H1 (cell line): ENCODE measurements at regions not wholly inside any gene's neighbourhood (a gene's known extent, or its start where the extent isn't known, plus 50 kb on each side); places are given as distances from the start of the nearest gene placed in this dataset.

Experiments used
- CTCF ChIA-PET: fragments of 300-600 bp; sonication (Branson Sonifier 250); formaldehyde crosslinking; loops from one replicate; lab custom pipeline; 2021; ENCODE audit not compliant: partially characterized antibody; lab: Charles Lee
- POLR2A ChIA-PET: fragments of 300-600 bp; sonication (Branson Sonifier 250); formaldehyde crosslinking; loops from one replicate; lab custom pipeline; 2021; ENCODE audit warnings: inconsistent platforms; ENCODE audit not compliant: partially characterized antibody; lab: Charles Lee
- DNase-seq, 2 experiments: peaks; one replicate each; pipeline versions ENCODE4 v3.0.0 to v3.0.0-alpha.2; 2010 to 2022; ENCODE audit warnings: low spot score in 2 of 2, low read depth in 1 of 2, mixed read lengths in 1 of 2
- FAIRE-seq: peaks from 2 replicates; lab custom pipeline; 2011; peaks lifted over from hg19 to GRCh38; lab: Jason Lieb, UNC
- H2AFZ ChIP-seq: 2 replicates; pipeline ENCODE4 v1.8.1; 2012; ENCODE audit warnings: low read length, inconsistent platforms
- H2AK5ac ChIP-seq: 2 replicates; pipeline ENCODE4 v1.6.1; 2013; ENCODE audit warnings: low read depth, low read length
- H2BK120ac ChIP-seq: replicated peaks from 2 replicates; pipeline ENCODE3; 2013; ENCODE audit warnings: low read depth, low read length, inconsistent platforms
- H2BK12ac ChIP-seq: 2 replicates; pipeline ENCODE4 v1.6.1; 2013; ENCODE audit warnings: low read depth, low read length
- H2BK15ac ChIP-seq: 2 replicates; pipeline ENCODE4 v1.6.1; 2013; ENCODE audit warnings: low read length
- H2BK20ac ChIP-seq: 2 replicates; pipeline ENCODE4 v1.6.1; 2013; ENCODE audit warnings: low read length
- H2BK5ac ChIP-seq: 2 replicates; pipeline ENCODE4 v1.6.1; 2013; ENCODE audit warnings: low read depth, low read length
- H3K14ac ChIP-seq: 2 replicates; pipeline ENCODE4 v1.6.1; 2013; ENCODE audit warnings: inconsistent platforms; ENCODE audit not compliant: insufficient read length
- H3K18ac ChIP-seq: 2 replicates; pipeline ENCODE4 v1.6.1; 2013; ENCODE audit warnings: low read length; ENCODE audit errors: extremely low read depth
- H3K23ac ChIP-seq: 2 replicates; pipeline ENCODE4 v1.6.1; 2013; ENCODE audit warnings: inconsistent platforms; ENCODE audit not compliant: insufficient read length
- H3K23me2 ChIP-seq: 2 replicates; pipeline ENCODE4 v1.6.1; 2013; ENCODE audit warnings: low read depth, low read length
- H3K27ac ChIP-seq: 2 replicates; pipeline ENCODE4 v1.6.1; 2011; ENCODE audit warnings: low read depth, low read length, inconsistent platforms
- H3K27me3 ChIP-seq, 4 experiments: replicated peaks in 1 of 4; 1 replicate in 1 of 4; 2 replicates in 3 of 4; pipeline versions ENCODE4 v1.6.1 to v1.8.1; 2011 to 2013; ENCODE audit warnings: low read length in 3 of 4, mild to moderate bottlenecking in 3 of 4, inconsistent platforms in 2 of 4, mixed read lengths in 2 of 4, moderate library complexity in 1 of 4; ENCODE audit not compliant: control insufficient read depth in 3 of 4, insufficient read depth in 3 of 4; ENCODE audit errors: extremely low read depth in 1 of 4
- H3K36me3 ChIP-seq, 4 experiments: 2 replicates each; pipeline versions ENCODE4 v1.6.1 to v1.8.1; 2011 to 2013; ENCODE audit warnings: mild to moderate bottlenecking in 4 of 4, low read length in 3 of 4, moderate library complexity in 2 of 4, control low read depth in 1 of 4, inconsistent platforms in 1 of 4; ENCODE audit not compliant: insufficient read depth in 4 of 4, control insufficient read depth in 2 of 4
- H3K4ac ChIP-seq: replicated peaks from 2 replicates; pipeline ENCODE3; 2013; ENCODE audit warnings: low read length, low read depth, mixed read lengths, inconsistent platforms; ENCODE audit not compliant: insufficient read length
- H3K4me1 ChIP-seq, 4 experiments: replicated peaks in 1 of 4; 1 replicate in 1 of 4; 2 replicates in 3 of 4; pipeline versions ENCODE4 v1.6.1 to v1.8.1; 2011 to 2013; ENCODE audit warnings: low read length in 3 of 4, inconsistent platforms in 2 of 4, mixed read lengths in 1 of 4; ENCODE audit not compliant: insufficient read depth in 4 of 4, control insufficient read depth in 3 of 4
- H3K4me2 ChIP-seq, 2 experiments: 2 replicates each; pipeline versions ENCODE4 v1.6.1 to v1.8.1; 2011 to 2013; ENCODE audit warnings: low read depth in 2 of 2, low read length in 2 of 2, control low read depth in 1 of 2, inconsistent platforms in 1 of 2, mild to moderate bottlenecking in 1 of 2; ENCODE audit not compliant: insufficient read depth in 1 of 2
- H3K4me3 ChIP-seq, 4 experiments: fragments of 200-600, 300-600 bp in 1 of 4; sonication (generic), shearing (Covaris generic), sonication (Bioruptor Twin) in 1 of 4; 2 replicates each; pipeline versions ENCODE4 v1.5.1 to v1.8.1; 2011 to 2016; ENCODE audit warnings: low read length in 4 of 4, low read depth in 3 of 4, control low read depth in 2 of 4, inconsistent platforms in 2 of 4, mild to moderate bottlenecking in 2 of 4, mixed read lengths in 1 of 4, moderate library complexity in 1 of 4; ENCODE audit not compliant: insufficient read depth in 2 of 4; ENCODE audit errors: extremely low read depth in 1 of 4
- H3K56ac ChIP-seq: replicated peaks from 2 replicates; pipeline ENCODE3; 2013; ENCODE audit warnings: low read depth, mild to moderate bottlenecking, mixed read lengths, low read length, inconsistent platforms; ENCODE audit not compliant: insufficient read length
- H3K79me1 ChIP-seq: 2 replicates; pipeline ENCODE4 v1.6.1; 2013; ENCODE audit warnings: low read depth, low read length, control low read depth
- H3K79me2 ChIP-seq, 2 experiments: 2 replicates each; pipeline versions ENCODE4 v1.6.1 to v1.8.1; 2012 to 2013; ENCODE audit warnings: low read length in 2 of 2, mild to moderate bottlenecking in 2 of 2, inconsistent platforms in 1 of 2; ENCODE audit not compliant: insufficient read depth in 2 of 2, control insufficient read depth in 1 of 2
- H3K9ac ChIP-seq, 4 experiments: replicated peaks in 1 of 4; 1 replicate in 1 of 4; 2 replicates in 3 of 4; pipeline versions ENCODE4 v1.6.1 to v1.8.1; 2011 to 2013; ENCODE audit warnings: low read depth in 3 of 4, low read length in 3 of 4, control low read depth in 2 of 4, mild to moderate bottlenecking in 2 of 4, moderate library complexity in 2 of 4, inconsistent platforms in 1 of 4; ENCODE audit errors: extremely low read depth in 1 of 4
- H3K9me3 ChIP-seq, 2 experiments: 2 replicates each; pipeline versions ENCODE4 v1.6.1 to v1.8.1; 2012 to 2013; ENCODE audit warnings: mild to moderate bottlenecking in 2 of 2, moderate library complexity in 2 of 2, control low read depth in 1 of 2, inconsistent platforms in 1 of 2, low read depth in 1 of 2, low read length in 1 of 2, mixed read lengths in 1 of 2; ENCODE audit not compliant: insufficient read depth in 2 of 2
- H4K20me1 ChIP-seq, 2 experiments: replicated peaks in 1 of 2; 2 replicates each; pipeline versions ENCODE3 to v1.8.1; 2011 to 2013; ENCODE audit warnings: inconsistent platforms in 2 of 2, low read length in 2 of 2, mild to moderate bottlenecking in 1 of 2; ENCODE audit not compliant: insufficient read depth in 2 of 2, control insufficient read depth in 1 of 2
- H4K5ac ChIP-seq: 2 replicates; pipeline ENCODE4 v1.6.1; 2013; ENCODE audit warnings: low read length, low read depth, mixed read lengths, inconsistent platforms; ENCODE audit not compliant: insufficient read length
- H4K8ac ChIP-seq: 2 replicates; pipeline ENCODE4 v1.8.0; 2013; ENCODE audit warnings: mild to moderate bottlenecking, moderate library complexity, low read length, inconsistent platforms; ENCODE audit not compliant: insufficient read depth; ENCODE audit errors: extremely low read depth
- H4K91ac ChIP-seq: replicated peaks from 2 replicates; pipeline ENCODE3; 2013; ENCODE audit warnings: low read length, mixed read lengths, inconsistent platforms; ENCODE audit not compliant: insufficient read length
- CEBPB ChIP-seq: IDR thresholded peaks from 2 replicates; pipeline ENCODE4 v1.6.1; 2012; ENCODE audit warnings: low read depth, low read length
- EGR1 ChIP-seq: IDR thresholded peaks from 2 replicates; pipeline ENCODE4 v1.6.1; 2011; ENCODE audit warnings: low read depth, low read length, borderline replicate concordance
- NANOG ChIP-seq: IDR thresholded peaks from 2 replicates; pipeline ENCODE4 v1.6.1; 2011; ENCODE audit warnings: low read length, low read depth, mild to moderate bottlenecking, inconsistent platforms; ENCODE audit not compliant: insufficient read depth, poor library complexity, severe bottlenecking
- TCF12 ChIP-seq: IDR thresholded peaks from 2 replicates; pipeline ENCODE4 v1.6.1; 2011; ENCODE audit warnings: low read depth, mild to moderate bottlenecking, low read length
- USF2 ChIP-seq: IDR thresholded peaks from 2 replicates; pipeline ENCODE4 v1.6.1; 2011; ENCODE audit warnings: low read length, improper control_type of control experiment
- WGBS, 2 experiments: shearing (Covaris generic) in 1 of 2; methylation state at CpG; one replicate each; pipeline versions ENCODE4 v1.1.6 to v1.1.7; 2013 to 2015; ENCODE audit warnings: low lambda C conversion rate in 2 of 2, mixed read lengths in 2 of 2, inconsistent platforms in 1 of 2, low coverage in 1 of 2, missing lambda C conversion rate in 1 of 2; ENCODE audit not compliant: insufficient replicate concordance in 2 of 2, insufficient coverage in 1 of 2, insufficient read length in 1 of 2; ENCODE audit errors: extremely low coverage in 1 of 2, missing lambda C conversion rate in 1 of 2; 5-methylcytosine and 5-hydroxymethylcytosine counted together

- Histone ChIP-seq H3K79me1 (no peaks in the 10 kb centered on the region), H3K23ac (no peak overlapping the region), H3K4me3 (no peak overlapping the region), H4K8ac (no peak overlapping the region), H2BK15ac (no peak overlapping the region), H3K36me3 (peaks cover 0 to 11% (median 1%) of the 10 kb centered on the region in 4 experiments; a peak in 2 of 8 replicates), H3K9ac (no peak overlapping the region), H3K18ac (no peak overlapping the region), H2BK12ac (no peak overlapping the region), H2AK5ac (no peak overlapping the region), H3K14ac (no peak overlapping the region), H3K4me2 (no peak overlapping the region), H4K91ac (no peak overlapping the region), H3K9me3 (peaks cover 38 to 47% of the 10 kb centered on the region in 2 experiments), H3K4ac (no peak overlapping the region), H4K5ac (no peak overlapping the region), H3K56ac (no peak overlapping the region), H4K20me1 (no peaks in the 10 kb centered on the region), H3K23me2 (no peaks in the 10 kb centered on the region), H3K27ac (no peak overlapping the region), H3K4me1 (no peaks in the 10 kb centered on the region), H3K27me3 (peaks cover 0 to 1% (median 0%) of the 10 kb centered on the region in 4 experiments; a peak in 1 of 7 replicates), H2BK5ac (no peak overlapping the region), H3K79me2 (no peaks in the 10 kb centered on the region), H2AFZ (no peak overlapping the region), H2BK120ac (no peak overlapping the region), H2BK20ac (no peak overlapping the region)
- ChIA-PET POLR2A (no interaction called here), CTCF (interaction anchor here (1.0 kb wide), 1 partner anchor 339 kb away, joined by 3 read pairs; no protein-coding TSS in a partner anchor)
- FAIRE-seq (no peak), DNase-seq (no peak)
- WGBS, 2 experiments = 85% methylated on average over 2 of the region's 2 CpGs; no CpG with 5 or more reads in 1 of the 2 experiments
- TF ChIP-seq CEBPB (no peak), EGR1 (no peak), USF2 (no peak), NANOG (no peak), TCF12 (no peak)
Measured at GRCh38 chr10:90133606-90134005, 432.2 kb downstream of the KIF20B start.
